Stimulated activated CD4-positive, alpha-beta T cell treated with anti-CD3 and anti-CD28 coated beads, Interleukin-1b, Interleukin-23, amount 100 ng/mL, for 1 hour (primary cell): ENCODE measurements at regions not wholly inside any gene's neighbourhood (a gene's known extent, or its start where the extent isn't known, plus 50 kb on each side); places are given as distances from the start of the nearest gene placed in this dataset.

Experiments used
- DNase-seq, 2 donors: peaks; one replicate each; pipeline ENCODE4 v3.0.0-alpha.2; 2020; ENCODE audit warnings: low read depth in 2 of 2

DNA sequence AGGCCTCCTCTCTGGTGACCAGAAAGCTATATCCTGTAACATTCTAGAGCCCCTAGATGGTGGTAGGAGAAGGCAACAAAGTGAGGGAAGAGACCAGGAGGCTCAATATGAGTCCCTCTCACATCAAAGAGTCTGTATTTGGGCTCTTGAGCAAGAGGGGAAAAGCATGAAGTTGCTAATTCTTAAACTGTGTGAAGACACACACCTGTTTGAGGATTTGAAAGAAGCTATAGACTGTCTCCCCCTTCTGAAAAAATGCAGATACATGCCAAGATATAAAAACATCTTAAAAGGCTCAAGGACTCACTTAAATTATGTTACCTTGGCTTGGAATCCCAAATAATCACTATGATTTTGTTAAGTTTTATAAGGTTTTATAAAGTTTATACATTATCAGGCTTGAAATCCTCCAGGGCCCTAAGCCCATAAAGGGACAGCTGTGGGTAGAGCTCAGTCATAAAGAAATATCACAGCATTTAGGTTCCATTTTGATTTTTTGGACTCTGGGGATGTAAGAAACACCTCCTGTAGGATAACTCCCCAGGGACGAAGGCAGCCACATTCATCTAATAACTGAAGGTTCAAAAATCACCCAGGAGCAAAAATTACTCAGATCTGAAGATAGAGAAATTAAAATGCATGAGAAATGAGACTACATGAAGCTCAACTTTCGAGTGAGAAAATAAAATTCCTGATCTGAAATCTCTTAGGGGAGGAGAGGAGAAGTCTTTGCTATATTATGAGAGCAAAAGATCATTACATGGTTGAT, 136.1 kb upstream of the LGALSL start:
- DNase-seq: no peak

DNA sequence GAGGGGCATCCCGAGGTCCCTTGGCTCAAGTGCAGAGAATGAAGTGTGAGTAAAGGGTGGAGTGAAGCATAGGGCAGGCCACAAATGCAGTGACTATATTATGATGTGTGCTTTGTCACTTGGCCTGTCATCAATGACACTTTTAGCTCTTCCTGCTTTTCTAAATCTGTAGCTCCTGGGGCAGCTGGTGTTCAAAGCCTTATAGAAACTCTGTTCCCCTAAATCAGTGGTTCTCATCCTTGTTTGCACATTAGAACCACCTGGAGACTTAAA, 135.6 kb upstream of the LGALSL start:
- no peak for DNase-seq

DNA sequence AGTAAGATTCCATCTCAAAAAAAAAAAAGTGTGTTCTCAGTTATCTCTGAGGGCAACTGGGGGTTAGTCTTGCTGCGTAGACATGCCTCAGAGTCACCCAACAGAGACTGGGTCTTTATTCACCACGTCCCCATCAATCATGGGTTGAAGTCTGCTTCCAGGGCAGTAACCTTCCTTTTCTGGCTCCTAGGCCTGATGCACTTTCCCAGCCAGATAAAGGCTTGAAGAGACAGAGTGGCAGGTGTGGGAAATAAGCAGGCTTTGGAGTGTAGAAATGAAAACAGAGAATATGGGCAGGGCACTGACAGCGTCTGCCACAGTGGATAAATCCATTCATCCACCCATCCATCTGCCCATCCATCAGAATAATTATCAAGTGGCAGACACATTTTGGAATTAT, 134.1 kb upstream of the LGALSL start:
- DNase-seq: no peak

DNA sequence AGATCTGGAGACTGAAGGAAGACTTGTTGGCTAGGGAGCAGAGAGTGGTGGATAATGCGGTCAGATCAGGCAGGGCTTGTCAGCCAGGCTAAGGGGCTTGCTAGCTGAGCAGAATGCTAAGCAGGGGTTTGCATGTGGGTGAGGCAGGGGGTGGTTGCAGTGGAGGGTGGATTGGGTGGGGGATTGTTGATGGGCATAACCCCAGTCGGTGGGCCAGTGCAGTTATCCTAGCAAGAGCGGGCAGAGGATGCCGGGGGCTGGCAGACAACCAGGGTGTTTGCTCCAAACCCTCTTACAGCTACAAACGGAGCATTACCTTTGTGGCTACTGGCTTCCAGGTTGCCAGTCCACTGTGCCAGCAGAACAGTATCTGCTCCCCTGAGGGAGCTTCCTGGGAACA, 131.5 kb upstream of the LGALSL start:
- no peak for DNase-seq

DNA sequence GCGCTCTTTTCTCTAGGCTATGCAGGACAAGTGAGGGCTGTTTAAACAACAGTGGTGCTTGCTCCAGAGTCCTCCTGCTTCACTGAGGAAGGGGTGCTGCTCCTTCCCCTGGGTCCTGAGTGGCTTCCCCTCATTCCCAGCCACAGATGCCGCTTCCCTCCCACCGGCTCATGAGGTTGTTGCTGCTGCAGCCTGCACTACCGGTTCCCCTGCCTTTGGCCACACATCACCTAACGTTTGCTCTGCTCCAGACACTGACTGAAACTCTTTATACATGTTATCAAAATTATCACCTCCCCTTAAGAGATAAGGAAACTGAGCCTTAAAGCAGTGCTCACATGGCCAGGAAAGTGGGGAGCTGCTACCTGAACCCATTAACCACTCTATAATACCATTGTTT, 130.8 kb upstream of the LGALSL start:
- no peak for DNase-seq

DNA sequence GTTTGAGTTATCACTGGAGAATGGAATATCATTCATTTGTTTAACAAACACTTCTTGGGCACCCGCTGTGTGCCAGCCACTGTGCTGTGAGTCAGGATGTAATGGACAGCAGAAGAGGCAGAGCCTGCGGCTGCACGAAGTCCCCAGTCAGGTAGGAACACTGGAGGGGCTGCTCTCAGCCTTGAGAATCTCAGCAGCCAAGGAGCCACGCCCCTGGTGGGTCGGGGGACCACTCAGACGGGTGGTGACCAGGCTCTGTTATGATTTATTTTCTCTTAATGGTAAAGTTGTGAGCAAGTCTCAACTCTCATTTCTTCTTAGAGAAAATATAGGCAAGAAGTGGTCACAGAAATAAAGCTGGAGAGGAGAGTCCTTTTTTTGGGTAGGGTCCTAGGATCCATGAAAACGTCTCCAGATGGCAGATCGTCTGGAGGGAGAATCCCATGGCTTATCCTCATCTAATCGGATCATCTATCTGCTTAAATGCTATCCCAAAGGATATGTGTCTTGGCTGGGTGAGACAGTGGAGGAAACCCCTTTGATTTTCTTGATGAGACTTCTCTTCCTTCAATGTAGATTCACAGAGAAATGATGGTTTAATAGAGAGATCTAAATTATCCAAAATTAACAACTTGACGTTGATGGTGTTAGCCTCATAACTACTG, 129.1 kb upstream of the LGALSL start:
- no peak for DNase-seq

DNA sequence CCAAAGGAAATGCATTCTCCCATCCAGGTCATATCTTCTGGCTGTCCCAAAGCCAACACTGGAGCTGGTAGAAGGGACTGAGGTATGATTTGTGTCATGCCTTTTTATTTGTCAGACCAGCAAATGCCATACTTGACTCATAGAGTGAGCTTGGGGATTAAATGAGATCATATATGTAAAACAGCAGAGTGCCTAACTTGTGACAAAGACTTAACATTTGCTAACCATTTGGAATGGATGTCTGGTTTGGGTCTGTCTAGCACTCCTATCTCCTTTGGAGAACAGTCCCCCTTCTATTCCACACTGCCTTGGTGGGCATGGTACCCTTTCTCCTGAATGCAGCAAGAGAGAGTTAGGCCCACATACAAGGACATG, 128.5 kb upstream of the LGALSL start:
- DNase-seq: no peak

DNA sequence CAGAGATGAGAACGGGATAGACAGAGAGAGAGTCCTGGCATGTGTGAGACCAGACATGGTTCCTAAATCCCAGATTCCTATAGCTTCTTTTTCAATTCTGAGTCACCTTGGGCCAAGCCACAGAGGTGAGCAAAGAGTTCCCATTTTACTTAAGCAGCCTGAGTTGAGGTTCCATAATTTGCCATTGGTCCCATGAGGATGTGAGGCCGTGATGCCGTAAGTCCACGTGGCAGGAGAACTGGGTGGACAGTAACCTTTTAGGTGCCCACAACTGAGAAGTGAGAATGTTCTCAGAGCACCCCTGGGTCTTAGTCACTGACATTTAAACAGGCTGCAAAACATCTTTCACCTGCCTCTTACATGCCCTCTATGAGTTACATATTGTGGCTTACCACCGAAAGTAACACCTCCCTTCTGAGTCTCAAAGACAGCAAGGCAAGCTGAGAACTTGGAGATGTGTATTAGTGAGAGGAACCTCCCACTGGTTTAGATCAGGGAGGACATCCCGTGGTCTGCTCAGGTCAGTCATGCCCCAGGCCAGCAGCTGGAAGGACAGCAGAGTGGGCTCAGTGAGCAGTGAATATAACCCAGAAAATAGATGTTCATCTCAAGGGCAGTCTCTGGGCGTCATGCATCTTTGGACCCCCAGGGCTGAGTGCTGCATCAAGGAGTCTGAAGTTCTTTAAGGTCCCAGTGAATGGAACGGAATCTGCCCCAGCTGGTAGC, 127.9 kb upstream of the LGALSL start:
- DNase-seq: peak in 1 of 2 donors; percentile 7

DNA sequence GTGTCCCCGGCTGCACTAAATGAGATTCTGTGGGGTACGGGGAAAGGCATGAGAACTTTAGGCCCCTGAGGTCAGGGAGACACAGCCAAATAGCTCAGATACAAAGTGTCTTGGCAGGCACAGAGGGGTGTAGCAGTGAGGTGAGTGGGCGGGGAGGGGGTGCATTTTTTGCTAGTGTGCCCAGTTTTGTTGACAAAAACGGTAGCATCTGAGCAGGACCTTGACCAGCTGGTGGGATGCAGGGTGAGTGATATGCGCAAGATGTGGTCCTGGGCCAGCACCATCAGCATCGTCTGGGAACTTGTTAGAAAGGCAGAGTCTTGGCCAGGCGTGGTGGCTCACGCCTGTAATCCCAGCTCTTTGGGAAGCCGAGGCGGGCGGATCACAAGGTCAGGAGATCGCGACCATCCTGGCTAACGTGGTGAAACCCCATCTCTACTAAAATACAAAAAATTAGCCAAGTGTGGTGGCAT, 127.3 kb upstream of the LGALSL start:
- DNase-seq: no peak

DNA sequence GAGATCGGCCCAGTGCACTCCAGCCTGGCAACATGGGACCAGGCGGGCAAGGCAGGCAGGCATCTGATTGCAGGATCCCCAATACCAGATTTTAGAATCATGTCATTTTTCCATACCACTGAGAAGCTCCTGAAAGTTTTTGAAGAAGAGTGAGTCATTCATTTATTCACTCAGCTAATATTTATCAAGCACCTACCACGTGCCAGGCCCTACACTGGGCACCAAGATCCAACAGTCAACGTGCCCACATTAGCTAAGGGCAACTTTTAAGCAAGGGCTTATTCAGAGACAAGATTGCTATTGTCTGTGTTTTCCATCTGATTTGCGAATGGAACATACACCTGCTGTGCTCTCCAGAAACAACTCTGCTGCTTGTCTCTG, 126.8 kb upstream of the LGALSL start:
- DNase-seq: no peak

DNA sequence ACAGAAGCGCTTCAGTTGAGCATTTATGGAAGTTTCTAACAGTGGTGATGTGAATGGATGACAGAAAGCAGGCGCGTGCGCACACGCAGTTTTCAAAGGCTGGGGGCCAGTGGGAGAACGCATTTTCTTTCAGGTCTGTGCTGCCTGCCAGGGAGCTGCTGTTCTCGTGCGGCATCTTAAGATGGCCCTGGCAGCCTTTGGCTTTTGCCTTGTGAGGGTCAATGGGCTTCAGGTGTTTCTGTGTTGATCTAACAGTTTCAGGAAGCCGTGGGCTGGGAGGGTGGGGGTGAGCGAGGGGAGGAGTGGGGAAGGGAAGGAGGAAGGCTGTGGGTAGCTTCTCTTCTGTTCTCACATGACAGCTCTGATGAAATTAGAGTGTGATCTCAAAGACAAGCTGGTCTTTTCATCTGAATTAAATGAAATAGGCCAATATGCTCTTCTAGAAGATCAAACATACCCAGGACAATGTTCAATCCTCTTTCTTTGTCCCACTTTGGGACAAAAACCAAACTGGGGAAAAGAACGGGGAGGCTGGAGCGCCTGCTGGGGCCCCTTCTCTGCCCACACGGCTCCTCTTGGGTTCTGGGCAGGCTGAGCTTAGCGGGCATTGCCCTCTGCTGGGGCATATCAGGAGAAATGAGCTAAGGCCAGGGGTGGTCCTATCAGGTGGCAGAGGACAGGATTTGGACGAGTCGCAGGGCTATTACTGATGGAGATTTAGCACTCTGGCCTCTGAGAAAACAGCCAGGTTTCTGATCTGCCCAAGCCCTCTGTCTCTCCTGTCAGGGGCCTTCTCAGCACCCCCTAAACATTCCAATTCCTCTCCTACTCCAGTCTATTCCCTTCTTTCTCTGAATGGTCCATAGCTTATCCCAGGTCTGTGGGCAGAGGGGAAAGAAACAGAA, 126.2 kb upstream of the LGALSL start:
- peak; percentile 23 for DNase-seq

DNA sequence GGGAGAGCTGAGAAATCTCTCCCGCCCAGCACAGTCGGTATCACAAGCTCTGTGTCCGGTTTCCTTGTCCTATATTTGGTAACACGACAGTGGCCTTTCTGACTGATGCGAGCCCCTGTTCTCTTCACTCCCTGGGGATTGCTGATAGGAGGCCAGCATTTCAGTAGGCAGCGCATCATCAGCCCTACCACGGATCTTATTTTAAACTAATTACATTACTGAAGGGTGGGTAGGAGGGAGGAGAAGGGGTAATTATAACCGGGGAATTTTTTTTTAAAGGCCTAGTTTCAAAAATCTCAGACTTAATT, 125.6 kb upstream of the LGALSL start:
- DNase-seq: no peak

DNA sequence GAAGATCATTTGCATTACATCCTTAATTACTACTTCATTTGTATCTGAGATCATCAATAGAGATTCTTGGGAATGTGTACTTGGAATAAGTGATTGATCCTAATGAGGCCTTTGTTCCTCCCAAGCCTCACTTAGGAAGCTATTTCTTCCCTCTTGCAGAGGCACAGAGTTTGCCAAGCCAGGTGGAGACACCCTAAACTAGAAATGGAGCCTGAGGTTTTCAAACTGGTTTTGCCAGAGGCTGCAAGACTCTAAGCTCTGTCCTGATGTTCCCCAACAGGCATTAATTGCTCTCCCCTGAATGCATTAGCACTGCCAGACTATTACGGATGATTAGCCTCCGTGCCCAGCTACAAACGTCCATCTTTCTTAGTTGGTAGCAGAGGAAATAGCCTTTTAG, 125.2 kb upstream of the LGALSL start:
- DNase-seq: no peak

DNA sequence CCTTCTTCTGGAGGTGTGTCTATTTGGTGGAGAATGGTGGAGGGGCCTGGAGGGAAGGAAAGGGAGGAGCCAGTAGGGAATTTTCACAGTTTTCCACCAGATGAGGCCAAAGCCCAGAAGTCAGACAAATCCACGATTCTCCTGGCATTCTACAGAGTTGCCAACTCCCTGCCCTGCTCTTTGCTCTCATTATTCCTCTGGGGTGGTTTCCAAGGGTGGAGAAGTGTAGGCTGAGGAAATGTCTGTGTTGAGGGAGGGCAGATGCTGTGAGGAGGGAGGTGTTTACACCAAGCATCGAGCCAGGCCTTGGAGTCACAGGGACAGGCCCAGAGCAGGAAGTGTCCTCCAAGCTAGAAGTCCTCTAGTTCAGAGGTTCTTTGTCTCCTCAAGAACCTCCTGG, 124.1 kb upstream of the LGALSL start:
- no peak for DNase-seq

DNA sequence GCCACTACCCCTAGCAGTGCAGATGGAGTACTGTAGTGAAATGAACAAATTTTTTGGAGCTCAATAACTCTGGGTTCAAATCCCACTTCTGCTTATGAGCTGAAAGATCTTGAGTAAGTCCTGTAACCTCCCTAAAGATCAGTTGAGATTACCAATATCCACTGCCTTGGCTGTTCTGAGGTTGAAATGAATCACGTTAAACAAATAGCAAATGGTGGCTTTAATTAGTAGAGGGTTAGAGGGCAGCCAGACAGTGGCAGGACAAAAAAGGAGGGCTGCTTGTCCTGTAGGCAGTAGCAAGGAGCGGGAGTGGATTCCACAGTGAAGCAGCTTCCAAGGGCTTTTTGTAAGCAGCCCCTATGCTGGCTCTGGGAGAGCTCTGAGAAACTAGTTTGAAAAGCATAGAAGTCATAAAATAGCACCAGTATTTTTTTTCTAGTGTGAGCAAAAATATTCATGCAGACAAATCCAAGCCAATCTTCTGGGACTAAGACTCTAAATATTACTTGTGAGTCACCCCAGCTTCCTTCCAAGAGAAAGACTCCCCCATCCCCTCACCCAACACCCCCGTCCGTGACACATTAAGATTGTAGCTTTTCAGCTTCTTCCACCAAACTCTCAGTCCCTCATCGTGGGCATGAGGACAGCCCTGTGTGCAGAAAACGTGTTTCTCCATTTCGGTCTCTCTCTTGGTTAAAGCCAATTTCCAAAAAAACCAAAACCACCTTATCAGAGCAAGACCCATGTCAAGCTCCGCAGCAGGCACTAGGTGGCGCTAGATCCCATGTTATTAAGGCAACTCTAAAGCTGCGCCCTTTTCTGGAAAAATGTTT, 123.5 kb upstream of the LGALSL start:
- DNase-seq: peak; percentile 62 to 68

DNA sequence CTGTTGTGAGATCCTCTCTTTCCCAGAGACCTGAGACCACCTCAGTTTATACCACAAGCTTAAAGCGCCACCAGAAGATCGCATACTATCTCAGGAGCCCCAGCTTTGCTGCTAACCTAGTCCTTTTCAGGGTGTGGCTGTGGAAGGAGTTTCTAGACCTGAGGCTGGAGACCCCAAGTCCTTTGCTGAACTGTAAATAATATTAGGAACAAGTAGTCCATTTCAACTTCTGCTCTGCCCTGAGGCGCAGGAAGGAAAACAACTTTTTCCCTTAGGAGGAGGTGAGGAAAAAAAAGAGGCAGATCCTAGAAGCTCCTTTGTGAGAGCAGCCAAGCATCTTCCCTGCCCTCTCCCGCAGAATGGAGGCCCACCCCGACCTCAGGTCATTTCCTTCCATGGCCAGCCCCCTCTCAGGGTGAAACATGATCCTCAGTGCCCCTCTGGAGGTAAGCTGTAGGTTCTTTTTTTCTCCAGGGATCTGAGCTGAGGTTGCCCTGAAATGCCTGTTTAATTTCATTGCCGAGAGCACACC, 122.8 kb upstream of the LGALSL start:
- no peak for DNase-seq

DNA sequence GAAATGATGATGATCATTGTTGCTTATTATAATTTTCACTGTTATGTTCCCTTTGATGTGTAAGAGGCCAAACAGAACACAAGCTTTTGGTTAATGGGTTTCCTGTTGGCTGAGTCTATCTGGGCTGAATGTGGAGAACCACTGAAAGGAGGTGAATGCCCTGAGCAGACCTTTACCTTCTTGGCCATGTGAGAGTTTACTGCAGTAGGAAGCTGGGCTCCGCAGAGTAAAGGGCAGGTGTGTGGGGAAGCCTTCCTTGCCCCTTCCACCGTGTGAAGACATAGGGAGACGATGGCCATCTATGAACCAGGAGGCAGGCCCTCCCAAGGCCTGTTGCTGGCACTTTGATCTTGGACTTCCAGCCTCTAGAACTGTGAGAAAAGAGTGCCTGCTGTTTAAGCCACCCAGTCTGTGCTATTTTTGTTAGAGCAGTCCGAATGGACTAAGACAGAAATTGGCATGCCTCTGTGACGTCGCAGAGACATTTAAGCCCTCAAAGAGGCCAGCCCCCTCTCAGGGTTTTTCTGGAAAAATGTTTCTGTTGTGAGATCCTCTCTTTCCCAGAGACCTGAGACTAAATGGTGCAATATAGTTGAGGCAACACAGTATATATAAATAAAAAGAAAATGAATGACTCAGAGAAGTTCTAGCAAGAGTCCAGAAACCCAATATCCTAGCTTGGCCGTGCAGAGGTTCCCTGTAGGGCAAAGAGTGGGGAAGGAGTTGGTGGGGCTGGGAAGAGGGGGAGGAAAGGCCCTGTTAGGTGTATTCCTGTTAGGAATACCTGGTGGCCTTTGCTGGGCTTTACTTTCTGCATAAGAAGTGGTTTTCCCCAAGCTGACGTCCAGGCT, 121.9 kb upstream of the LGALSL start:
- no peak for DNase-seq

DNA sequence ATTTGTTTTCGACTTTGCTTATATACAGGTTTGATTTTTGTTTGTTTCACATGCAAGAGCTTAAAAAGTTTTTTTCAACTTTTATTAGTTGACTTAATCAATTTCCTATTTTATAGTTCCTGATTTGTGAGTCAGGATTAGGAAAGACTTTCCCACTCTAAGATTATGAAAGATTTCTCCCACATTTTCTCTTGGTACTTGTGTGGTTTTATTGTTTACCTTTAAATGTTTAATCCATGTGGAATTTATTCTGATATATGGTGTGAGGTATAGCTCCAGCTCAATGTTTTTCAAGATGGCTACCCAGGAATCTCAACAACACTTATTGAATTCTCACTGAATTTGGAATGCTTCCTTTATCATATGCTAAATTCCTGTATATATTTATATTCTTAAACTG, 117.8 kb upstream of the LGALSL start:
- no peak for DNase-seq

DNA sequence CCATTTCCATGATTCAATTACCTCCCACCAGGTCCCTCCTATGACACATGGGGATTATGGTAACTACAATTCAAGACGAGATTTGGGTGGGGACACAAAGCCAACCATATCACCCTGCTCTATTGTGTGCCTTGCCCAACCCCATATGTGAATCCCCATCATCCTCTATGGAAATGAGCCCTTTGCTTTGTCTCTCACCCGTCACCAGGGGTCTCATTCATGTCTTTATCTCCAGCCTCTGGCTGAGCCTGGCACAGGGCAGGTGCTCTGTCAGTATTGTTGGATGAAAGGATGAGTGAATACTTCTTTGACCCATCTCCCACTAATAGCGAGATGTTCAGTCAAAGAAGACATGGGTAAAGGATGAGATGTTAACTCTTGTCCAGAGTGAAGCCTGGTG, 116.6 kb upstream of the LGALSL start:
- DNase-seq: no peak

DNA sequence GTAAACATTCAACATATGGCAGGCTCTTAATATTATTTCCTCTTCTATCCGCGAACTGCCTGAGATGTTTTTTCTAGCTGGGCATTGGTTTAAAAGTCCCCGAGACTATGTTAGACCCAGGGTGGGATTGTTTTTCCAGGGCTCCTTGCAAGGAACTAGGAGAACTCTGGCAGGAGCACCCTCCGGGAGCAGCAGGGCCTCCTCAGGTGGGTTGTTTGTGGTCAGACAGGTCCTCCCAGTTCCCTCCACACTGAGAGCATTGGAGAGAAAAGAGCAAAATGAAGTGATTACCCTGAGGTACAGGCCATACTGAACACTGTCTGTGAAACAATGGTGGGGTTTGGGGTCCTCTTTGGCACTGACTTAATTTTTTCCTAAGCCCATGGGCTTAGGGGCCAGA, 115.9 kb upstream of the LGALSL start:
- no peak for DNase-seq
